ENCODE measurements at regions not wholly inside any gene's neighbourhood (a gene's known extent, or its start where the extent isn't known, plus 50 kb on each side); places are given as distances from the start of the nearest gene placed in this dataset.

DNA sequence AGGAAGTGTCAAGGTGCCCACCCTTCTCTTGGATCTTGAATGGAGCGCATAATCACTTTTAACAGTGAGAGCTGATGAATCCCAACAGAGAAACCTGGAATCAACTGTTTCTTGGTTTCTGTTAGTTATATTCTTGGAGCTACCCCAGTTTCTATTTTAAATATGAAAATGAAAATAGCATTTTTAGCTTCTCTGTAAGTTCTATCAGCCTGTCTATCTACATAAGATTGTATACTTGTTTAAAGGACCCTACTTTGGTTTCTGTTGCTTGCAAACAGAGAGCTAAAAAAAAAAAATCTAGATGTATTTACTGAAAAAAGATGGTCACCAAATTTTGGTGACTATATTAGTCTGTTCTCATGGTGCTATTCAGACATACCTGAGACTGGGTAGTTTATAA is 670.0 kb downstream of the NCAM2 start:
- no peaks in the 10 kb centered on the region for H3K27me3 ChIP-seq (replicated peaks)
- H3K36me3 ChIP-seq (replicated peaks), result no peaks in the 10 kb centered on the region
- no peak overlapping the region for H3K27ac ChIP-seq
- no peak overlapping the region for H3K4me3 ChIP-seq (ENCODE audit: low read depth, low read length)
- DNase-seq, result no peak
- TF ChIP-seq, protein P1, sequence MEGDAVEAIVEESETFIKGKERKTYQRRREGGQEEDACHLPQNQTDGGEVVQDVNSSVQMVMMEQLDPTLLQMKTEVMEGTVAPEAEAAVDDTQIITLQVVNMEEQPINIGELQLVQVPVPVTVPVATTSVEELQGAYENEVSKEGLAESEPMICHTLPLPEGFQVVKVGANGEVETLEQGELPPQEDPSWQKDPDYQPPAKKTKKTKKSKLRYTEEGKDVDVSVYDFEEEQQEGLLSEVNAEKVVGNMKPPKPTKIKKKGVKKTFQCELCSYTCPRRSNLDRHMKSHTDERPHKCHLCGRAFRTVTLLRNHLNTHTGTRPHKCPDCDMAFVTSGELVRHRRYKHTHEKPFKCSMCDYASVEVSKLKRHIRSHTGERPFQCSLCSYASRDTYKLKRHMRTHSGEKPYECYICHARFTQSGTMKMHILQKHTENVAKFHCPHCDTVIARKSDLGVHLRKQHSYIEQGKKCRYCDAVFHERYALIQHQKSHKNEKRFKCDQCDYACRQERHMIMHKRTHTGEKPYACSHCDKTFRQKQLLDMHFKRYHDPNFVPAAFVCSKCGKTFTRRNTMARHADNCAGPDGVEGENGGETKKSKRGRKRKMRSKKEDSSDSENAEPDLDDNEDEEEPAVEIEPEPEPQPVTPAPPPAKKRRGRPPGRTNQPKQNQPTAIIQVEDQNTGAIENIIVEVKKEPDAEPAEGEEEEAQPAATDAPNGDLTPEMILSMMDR (IDR thresholded peaks at IDR 0.05; ENCODE audit: low read depth, low read length, missing control alignments), result no peak
- in situ Hi-C loops (cut with HindIII; ENCODE audit: low pct_ligation_motif_present, low sequenced_read_pairs), result no loop called here

DNA sequence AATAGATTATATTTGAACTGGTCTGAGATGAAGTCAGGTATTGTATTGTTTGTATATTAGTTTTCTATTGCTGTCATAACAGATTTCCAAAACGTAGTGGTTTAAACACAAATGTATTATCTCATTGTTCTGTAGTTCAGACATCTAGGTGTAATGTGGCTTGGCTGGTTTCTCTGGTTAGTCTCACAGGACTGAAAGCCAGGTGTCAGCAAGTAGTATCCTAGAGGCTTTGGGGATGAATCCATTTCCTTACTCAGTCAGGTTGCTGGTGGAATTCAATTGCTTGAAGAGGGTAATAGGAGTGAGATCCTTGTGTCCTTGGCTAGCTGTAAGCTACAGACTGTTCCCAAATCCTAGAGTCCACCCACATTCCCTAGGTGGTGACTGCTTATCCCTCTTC is 675.8 kb downstream of the NCAM2 start:
- in situ Hi-C loops (cut with HindIII; ENCODE audit: low pct_ligation_motif_present, low sequenced_read_pairs), result no loop called here
- H3K4me3 ChIP-seq (ENCODE audit: low read depth, low read length), result no peak overlapping the region
- TF ChIP-seq, protein P1 (IDR thresholded peaks at IDR 0.05; ENCODE audit: low read depth, low read length, missing control alignments), result no peak
- H3K27me3 ChIP-seq (replicated peaks), result no peaks in the 10 kb centered on the region
- no peak overlapping the region for H3K27ac ChIP-seq
- no peaks in the 10 kb centered on the region for H3K36me3 ChIP-seq (replicated peaks)
- DNase-seq, result no peak

DNA sequence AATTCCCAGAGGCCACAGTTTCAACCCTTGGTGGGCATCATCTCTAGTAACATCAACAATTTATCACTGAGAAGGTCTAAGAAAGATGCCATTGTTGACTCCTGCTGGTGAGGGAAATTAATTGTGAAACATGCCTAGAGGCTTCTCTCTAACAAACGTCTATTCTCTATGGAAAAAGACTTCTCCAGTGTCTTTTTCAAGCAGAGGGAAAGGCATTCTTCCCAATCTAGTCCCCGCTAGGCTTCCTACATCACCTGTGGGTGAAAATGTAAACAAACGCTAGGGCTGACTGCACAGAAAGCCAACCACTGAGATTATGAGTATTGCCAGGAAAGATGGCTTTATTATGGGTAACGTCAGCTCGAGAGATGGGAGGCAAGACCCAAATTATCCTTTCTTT is 677.4 kb downstream of the NCAM2 start:
- no peak for DNase-seq
- Histone ChIP-seq H3K27me3 (replicated peaks) (no peaks in the 10 kb centered on the region), H3K36me3 (replicated peaks) (no peaks in the 10 kb centered on the region), H3K27ac (no peak overlapping the region), H3K4me3 (ENCODE audit: low read depth, low read length) (no peak overlapping the region)
- TF ChIP-seq, protein P1 (IDR thresholded peaks at IDR 0.05; ENCODE audit: low read depth, low read length, missing control alignments), result no peak
- in situ Hi-C loops (cut with HindIII; ENCODE audit: low pct_ligation_motif_present, low sequenced_read_pairs), result no loop called here

DNA sequence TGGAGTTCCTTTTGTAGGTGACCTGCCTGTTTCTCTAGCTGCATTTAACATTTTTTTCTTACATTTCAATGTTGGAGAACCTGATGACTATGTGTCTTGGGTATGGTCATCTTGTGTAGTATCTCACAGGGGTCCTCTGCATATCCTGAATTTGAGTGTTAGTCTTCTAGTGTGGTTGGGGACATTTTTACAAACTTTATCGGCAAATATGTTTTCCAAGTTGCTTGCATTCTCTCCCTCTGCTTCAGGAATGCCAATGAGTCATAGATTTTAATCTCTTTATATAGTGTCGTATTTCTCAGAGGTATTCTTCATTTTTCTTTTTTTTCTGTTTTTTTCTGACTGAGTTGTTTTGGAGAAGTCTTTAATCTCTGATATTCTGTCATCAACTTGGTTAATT is 684.0 kb downstream of the NCAM2 start:
- no peaks in the 10 kb centered on the region for H3K27me3 ChIP-seq (replicated peaks)
- no peaks in the 10 kb centered on the region for H3K36me3 ChIP-seq (replicated peaks)
- TF ChIP-seq, protein P1 (IDR thresholded peaks at IDR 0.05; ENCODE audit: low read depth, low read length, missing control alignments), result no peak
- H3K4me3 ChIP-seq (ENCODE audit: low read depth, low read length), result no peak overlapping the region
- in situ Hi-C loops (cut with HindIII; ENCODE audit: low pct_ligation_motif_present, low sequenced_read_pairs), result no loop called here
- no peak overlapping the region for H3K27ac ChIP-seq
- DNase-seq, result peak; percentile 0

DNA sequence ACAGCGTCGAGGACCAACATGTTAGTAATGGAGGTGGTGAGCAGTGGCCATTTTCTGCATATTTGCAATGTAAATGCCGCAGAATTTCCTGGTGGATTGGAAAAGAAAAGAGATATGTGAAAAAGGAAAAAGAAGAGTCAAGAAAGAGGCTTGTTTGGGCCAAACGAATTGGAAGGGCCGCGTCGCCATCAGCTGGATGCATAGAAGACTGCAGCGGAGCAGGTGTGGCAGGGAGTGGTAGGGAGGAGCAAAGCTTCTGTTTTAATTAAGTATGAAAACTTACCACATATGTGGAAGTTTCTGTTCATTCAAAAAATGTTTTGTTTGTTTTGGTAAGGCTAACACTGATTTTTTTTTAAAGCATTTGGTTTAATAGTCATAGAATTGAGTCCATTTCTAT is 690.7 kb downstream of the NCAM2 start:
- TF ChIP-seq, protein P1 (IDR thresholded peaks at IDR 0.05; ENCODE audit: low read depth, low read length, missing control alignments), result peak; percentile 76
- no peaks in the 10 kb centered on the region for H3K36me3 ChIP-seq (replicated peaks)
- in situ Hi-C loops (cut with HindIII; ENCODE audit: low pct_ligation_motif_present, low sequenced_read_pairs), result no loop called here
- H3K4me3 ChIP-seq (ENCODE audit: low read depth, low read length), result no peak overlapping the region
- H3K27ac ChIP-seq, result no peak overlapping the region
- DNase-seq, result no peak
- H3K27me3 ChIP-seq (replicated peaks), result no peaks in the 10 kb centered on the region

DNA sequence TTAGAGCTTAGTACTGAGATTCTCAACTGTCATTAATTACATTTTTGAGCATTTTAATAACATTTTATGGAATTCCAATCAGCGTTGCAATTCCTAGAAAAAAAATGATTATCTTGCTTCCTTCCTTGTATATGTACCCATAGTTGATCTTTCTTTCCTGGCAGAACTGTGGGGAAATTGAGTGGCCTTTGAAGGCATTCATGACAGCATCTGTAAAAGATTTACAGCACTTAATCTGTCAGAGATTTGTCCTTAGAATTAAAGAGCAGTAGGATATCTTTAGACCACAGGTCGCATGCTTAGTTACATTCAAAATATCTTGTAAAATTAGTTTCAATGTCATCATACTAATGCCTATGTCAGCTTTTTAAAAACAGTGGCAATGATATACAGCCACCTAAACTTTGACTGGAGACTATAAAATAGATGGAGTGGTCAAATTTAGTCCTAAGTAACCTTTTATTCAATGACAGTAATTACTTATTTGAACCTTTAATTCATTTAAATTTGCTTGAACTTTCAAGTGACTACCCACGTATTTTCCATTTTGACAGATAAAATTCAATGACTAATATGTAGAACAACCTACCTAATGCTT is 692.0 kb downstream of the NCAM2 start:
- Histone ChIP-seq H3K4me3 (ENCODE audit: low read depth, low read length) (no peak overlapping the region), H3K27ac (no peak overlapping the region), H3K27me3 (replicated peaks) (no peaks in the 10 kb centered on the region), H3K36me3 (replicated peaks) (no peaks in the 10 kb centered on the region)
- TF ChIP-seq, protein P1 (IDR thresholded peaks at IDR 0.05; ENCODE audit: low read depth, low read length, missing control alignments), result no peak
- in situ Hi-C loops (cut with HindIII; ENCODE audit: low pct_ligation_motif_present, low sequenced_read_pairs), result no loop called here
- DNase-seq, result no peak
